Lower leg skin (tissue), 4 donors: ENCODE measurements at regions not wholly inside any gene's neighbourhood (a gene's known extent, or its start where the extent isn't known, plus 50 kb on each side); places are given as distances from the start of the nearest gene placed in this dataset.

Experiments used
- DNase-seq, 2 donors: peaks; one replicate each; pipeline ENCODE4 v3.0.0-alpha.2; 2019; ENCODE audit warnings: low spot score in 2 of 2
- H3K4me3 ChIP-seq: fragments of 200-600 bp; sonication (generic); 2 replicates; pipeline ENCODE4 v1.5.1; 2017; ENCODE audit warnings: mild to moderate bottlenecking, low read depth; ENCODE audit not compliant: poor library complexity, severe bottlenecking
- POLR2A ChIP-seq, 2 donors: fragments of 450-650 bp; IDR thresholded peaks; one replicate each; pipeline ENCODE4 v1.6.1; 2016 to 2017; ENCODE audit warnings: antibody characterized with exemption in 2 of 2, mild to moderate bottlenecking in 1 of 2, moderate library complexity in 1 of 2
- WGBS, 2 donors: methylation state at CpG; one replicate each; pipeline ENCODE4 v1.1.5; 2018; 5-methylcytosine and 5-hydroxymethylcytosine counted together
- intact Hi-C: fragments of 100-400 bp; cut with DNase I; formaldehyde crosslinking; loops from one replicate; pipeline ENCODE4 v1.15.0; 2023; ENCODE audit warnings: low total_unique reads
- TF ChIP-seq, protein P1 (sequence below), 3 donors: fragments of 450-650 bp; IDR thresholded peaks; one replicate each; pipeline ENCODE4 v1.5.1; 2016; ENCODE audit warnings: antibody characterized with exemption in 3 of 3, mild to moderate bottlenecking in 3 of 3, moderate library complexity in 2 of 3

DNA sequence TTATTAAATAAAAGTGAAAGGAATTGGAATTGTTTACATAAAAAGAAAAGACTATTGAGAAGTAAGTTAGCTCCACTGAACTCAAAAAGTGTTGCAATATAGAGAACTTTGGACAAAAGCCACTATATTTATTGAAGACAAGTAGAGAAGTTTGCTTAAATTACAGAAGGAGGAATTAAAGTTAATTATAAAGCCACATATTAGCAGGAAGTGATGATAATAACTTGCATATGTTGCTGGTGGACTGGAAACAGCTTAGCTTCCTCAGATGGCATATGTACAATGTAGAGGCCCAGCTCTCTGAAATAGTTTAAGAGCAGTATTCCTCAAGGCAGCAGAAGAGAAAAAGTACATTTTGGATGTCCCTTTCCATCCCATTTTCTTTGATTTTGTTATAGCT is 400.7 kb downstream of the GATA3 start:
- H3K4me3 ChIP-seq: no peak overlapping the region
- intact Hi-C loops: no loop called here
- no peak for DNase-seq
- TF ChIP-seq, protein P1, sequence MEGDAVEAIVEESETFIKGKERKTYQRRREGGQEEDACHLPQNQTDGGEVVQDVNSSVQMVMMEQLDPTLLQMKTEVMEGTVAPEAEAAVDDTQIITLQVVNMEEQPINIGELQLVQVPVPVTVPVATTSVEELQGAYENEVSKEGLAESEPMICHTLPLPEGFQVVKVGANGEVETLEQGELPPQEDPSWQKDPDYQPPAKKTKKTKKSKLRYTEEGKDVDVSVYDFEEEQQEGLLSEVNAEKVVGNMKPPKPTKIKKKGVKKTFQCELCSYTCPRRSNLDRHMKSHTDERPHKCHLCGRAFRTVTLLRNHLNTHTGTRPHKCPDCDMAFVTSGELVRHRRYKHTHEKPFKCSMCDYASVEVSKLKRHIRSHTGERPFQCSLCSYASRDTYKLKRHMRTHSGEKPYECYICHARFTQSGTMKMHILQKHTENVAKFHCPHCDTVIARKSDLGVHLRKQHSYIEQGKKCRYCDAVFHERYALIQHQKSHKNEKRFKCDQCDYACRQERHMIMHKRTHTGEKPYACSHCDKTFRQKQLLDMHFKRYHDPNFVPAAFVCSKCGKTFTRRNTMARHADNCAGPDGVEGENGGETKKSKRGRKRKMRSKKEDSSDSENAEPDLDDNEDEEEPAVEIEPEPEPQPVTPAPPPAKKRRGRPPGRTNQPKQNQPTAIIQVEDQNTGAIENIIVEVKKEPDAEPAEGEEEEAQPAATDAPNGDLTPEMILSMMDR (IDR thresholded peaks at IDR 0.05): no peak
- no peak for TF ChIP-seq POLR2A (IDR thresholded peaks at IDR 0.05)

DNA sequence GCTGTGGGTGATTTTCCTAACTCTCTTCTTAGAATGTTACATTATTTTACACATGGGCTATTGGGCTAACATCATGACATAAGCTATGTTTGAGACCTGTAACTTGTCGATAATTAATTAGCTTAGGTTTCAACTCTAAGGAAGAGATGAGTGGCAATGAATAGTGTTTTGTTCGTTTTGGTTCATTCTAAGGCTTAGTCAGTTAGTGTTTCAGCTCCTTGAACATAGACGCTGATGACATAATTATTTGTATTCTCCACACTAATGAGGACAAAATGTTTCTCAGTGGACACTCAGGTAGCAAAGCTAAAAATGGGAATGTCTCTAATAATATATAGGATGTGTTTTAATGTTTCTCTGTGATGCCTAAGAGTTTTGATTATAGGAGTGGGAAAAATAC is 401.9 kb downstream of the GATA3 start:
- H3K4me3 ChIP-seq: no peak overlapping the region
- TF ChIP-seq, protein P1 (IDR thresholded peaks at IDR 0.05): no peak
- TF ChIP-seq POLR2A (IDR thresholded peaks at IDR 0.05): no peak
- 51 to 73% methylated on average over 3 of the region's 3 CpGs for WGBS, 2 donors
- DNase-seq: no peak
- intact Hi-C loops: no loop called here

DNA sequence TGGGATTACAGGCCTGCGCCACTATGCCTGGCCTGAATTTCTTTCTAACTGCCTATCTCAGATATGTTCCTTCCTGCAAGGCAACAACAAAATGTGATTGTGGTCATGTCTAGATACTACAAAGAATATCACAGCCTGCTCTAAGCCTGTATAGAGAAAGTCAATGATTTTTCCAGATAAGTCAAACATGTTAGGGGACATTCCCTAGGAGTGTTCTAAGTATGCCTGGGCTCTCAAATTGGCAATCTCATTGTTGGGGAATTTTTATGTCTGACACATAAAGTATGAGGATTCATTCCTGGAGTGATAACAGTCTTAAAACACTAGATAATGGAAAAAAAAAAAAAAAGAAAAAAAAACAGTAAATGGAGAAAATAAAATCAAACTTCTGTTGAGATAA is 406.1 kb downstream of the GATA3 start:
- H3K4me3 ChIP-seq: no peak overlapping the region
- no peak for TF ChIP-seq POLR2A (IDR thresholded peaks at IDR 0.05)
- TF ChIP-seq, protein P1 (IDR thresholded peaks at IDR 0.05): no peak
- intact Hi-C loops: no loop called here
- DNase-seq: no peak
- 93 to 96% methylated on average over 1 of the region's 1 CpG for WGBS, 2 donors

DNA sequence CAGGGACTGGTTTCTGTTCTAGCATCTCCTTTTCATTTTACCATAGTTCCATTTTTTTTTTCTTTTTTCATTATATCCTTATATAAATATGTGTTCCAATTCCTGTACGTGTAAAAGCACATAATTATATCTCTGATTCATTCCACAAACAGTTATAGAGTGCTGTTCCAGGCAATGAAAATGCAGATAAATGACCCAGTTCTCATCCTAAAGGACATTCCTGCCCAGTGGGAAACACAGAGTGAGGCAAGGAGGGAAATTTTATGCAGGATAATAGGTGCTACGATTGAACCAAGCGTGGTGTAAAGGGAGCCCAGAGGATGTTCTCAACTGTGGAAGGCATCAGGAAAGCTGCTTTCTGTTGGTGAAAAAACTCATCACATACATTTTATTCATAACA is 408.1 kb downstream of the GATA3 start:
- no peak overlapping the region for H3K4me3 ChIP-seq
- TF ChIP-seq, protein P1 (IDR thresholded peaks at IDR 0.05): no peak
- no peak for TF ChIP-seq POLR2A (IDR thresholded peaks at IDR 0.05)
- DNase-seq: no peak
- 56 to 63% methylated on average over 3 of the region's 3 CpGs for WGBS, 2 donors
- intact Hi-C loops: no loop called here

DNA sequence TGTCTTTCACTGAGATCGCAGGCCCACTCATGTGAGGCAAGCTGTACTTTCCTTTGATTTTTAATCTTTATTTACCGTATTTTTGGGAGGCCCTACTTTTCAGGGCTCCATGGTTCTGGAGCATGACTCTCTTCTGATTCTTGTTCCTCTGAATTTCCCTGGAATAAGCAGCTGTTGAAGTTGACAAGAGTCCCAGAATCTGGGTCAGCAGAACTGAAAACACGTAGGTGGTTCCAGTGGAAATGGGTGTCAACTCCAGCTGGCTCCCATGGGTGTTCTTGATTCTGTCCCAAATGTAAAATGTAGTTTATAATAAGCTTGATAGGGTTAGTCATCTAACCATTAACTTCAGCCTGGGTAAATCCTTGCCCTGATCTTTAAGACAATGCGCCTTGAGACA is 409.4 kb downstream of the GATA3 start:
- H3K4me3 ChIP-seq: no peak overlapping the region
- intact Hi-C loops: no loop called here
- 50 to 57% methylated on average over 4 of the region's 4 CpGs for WGBS, 2 donors
- no peak for DNase-seq
- TF ChIP-seq POLR2A (IDR thresholded peaks at IDR 0.05): no peak
- TF ChIP-seq, protein P1 (IDR thresholded peaks at IDR 0.05): no peak

DNA sequence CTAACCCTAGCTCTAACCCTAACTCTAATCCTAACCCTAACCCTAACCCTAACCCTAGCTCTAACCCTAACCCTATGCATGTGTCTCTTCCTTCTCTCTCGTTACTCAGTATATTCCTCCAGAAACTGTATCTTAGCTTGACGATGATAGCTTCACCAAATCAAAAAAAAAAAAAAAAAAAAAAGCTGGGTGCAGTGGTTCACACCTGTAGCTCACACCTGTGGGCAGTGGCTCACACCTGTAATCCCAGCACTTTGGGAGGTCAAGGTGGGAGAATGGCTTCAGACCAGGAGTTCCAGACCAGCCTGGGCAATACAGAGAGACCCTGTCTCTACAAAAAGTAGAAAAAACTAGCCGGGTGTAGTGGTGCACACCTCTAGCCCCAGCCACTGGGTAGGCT is 414.0 kb downstream of the GATA3 start:
- no peak for DNase-seq
- WGBS, 2 donors: 82% methylated on average over 3 of the region's 3 CpGs
- TF ChIP-seq POLR2A (IDR thresholded peaks at IDR 0.05): no peak
- H3K4me3 ChIP-seq: no peak overlapping the region
- intact Hi-C loops: no loop called here
